ENCODE measurements at regions not wholly inside any gene's neighbourhood (a gene's known extent, or its start where the extent isn't known, plus 50 kb on each side); places are given as distances from the start of the nearest gene placed in this dataset.

GRCh38 chr3:105083945-105084344 is 282.8 kb upstream of the ALCAM start:
- no peaks in the 10 kb centered on the region for H3K27me3 ChIP-seq (ENCODE audit: control insufficient read depth, extremely low read depth, insufficient read depth, low read length)
- H3K9ac ChIP-seq (ENCODE audit: control insufficient read depth, extremely low read depth, insufficient read depth, low read length): no peak overlapping the region
- H3K4me2 ChIP-seq (ENCODE audit: control insufficient read depth, extremely low read depth, insufficient read depth, low read depth, low read length): no peak overlapping the region
- TF ChIP-seq, protein P1, sequence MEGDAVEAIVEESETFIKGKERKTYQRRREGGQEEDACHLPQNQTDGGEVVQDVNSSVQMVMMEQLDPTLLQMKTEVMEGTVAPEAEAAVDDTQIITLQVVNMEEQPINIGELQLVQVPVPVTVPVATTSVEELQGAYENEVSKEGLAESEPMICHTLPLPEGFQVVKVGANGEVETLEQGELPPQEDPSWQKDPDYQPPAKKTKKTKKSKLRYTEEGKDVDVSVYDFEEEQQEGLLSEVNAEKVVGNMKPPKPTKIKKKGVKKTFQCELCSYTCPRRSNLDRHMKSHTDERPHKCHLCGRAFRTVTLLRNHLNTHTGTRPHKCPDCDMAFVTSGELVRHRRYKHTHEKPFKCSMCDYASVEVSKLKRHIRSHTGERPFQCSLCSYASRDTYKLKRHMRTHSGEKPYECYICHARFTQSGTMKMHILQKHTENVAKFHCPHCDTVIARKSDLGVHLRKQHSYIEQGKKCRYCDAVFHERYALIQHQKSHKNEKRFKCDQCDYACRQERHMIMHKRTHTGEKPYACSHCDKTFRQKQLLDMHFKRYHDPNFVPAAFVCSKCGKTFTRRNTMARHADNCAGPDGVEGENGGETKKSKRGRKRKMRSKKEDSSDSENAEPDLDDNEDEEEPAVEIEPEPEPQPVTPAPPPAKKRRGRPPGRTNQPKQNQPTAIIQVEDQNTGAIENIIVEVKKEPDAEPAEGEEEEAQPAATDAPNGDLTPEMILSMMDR (optimal IDR thresholded peaks at IDR 0.05 in 1 of 3, IDR thresholded peaks at IDR 0.05 in 1 of 3, conservative IDR thresholded peaks at IDR 0.05 in 1 of 3; ENCODE audit: extremely low read depth in 1 of 3, insufficient read depth in 2 of 3, low read length in 3 of 3): no peak
- no peak for TF ChIP-seq EZH2 (IDR thresholded peaks at IDR 0.05; ENCODE audit: low read length)
- no peaks in the 10 kb centered on the region for H3K4me1 ChIP-seq (ENCODE audit: control insufficient read depth, extremely low read depth, insufficient read depth, low read length)
- no peak overlapping the region for H3K27ac ChIP-seq (ENCODE audit: control insufficient read depth, insufficient read depth, low read length)
- H3K9me1 ChIP-seq (ENCODE audit: control insufficient read depth, extremely low read depth, insufficient read depth, low read length): no peaks in the 10 kb centered on the region
- H3K9me3 ChIP-seq (ENCODE audit: control insufficient read depth, low read depth, low read length): no peaks in the 10 kb centered on the region
- H2AFZ ChIP-seq (ENCODE audit: control insufficient read depth, low read length): no peak overlapping the region
- H3K4me3 ChIP-seq (ENCODE audit: control insufficient read depth in 2 of 3, extremely low read depth in 1 of 3, insufficient read depth in 2 of 3, low read depth in 1 of 3, low read length in 3 of 3): no peak overlapping the region
- FAIRE-seq: no peak
- dilution Hi-C loops (cut with MboI; ENCODE audit: extremely low pct_ligation_motif_present, low sequenced_read_pairs): no loop called here
- no peak for DNase-seq (ENCODE audit: low read depth, low spot score)
- no peaks in the 10 kb centered on the region for H3K36me3 ChIP-seq (ENCODE audit: control insufficient read depth in 2 of 2, extremely low read depth in 1 of 2, insufficient read depth in 2 of 2, low read length in 2 of 2)
- H3K79me2 ChIP-seq (ENCODE audit: control insufficient read depth, insufficient read depth, low read length): no peaks in the 10 kb centered on the region
- no peaks in the 10 kb centered on the region for H4K20me1 ChIP-seq (ENCODE audit: control insufficient read depth, extremely low read depth, insufficient read depth, low read length)

DNA sequence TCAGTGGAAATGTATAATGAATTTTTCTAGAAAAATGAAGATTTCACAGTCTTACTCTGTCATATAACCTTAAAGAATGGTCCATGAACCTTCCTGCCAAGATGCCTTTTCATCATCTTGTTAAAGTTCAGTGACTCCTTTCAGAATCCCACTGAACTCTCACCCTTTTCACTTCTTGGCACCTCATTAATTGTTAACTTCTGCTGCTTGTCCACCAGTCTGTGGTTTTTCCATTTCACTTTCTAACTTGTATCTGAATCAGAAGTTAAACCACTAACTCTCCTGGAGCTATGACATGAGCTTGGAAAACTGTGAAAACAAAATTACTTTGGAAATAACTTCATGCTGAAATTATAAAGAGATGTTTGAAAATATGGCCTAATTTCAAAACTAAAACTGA is 281.2 kb upstream of the ALCAM start:
- dilution Hi-C loops (cut with MboI; ENCODE audit: extremely low pct_ligation_motif_present, low sequenced_read_pairs): no loop called here
- no peak for FAIRE-seq
- H3K27me3 ChIP-seq (ENCODE audit: control insufficient read depth, extremely low read depth, insufficient read depth, low read length): no peaks in the 10 kb centered on the region
- no peaks in the 10 kb centered on the region for H3K36me3 ChIP-seq (ENCODE audit: control insufficient read depth in 2 of 2, extremely low read depth in 1 of 2, insufficient read depth in 2 of 2, low read length in 2 of 2)
- H3K79me2 ChIP-seq (ENCODE audit: control insufficient read depth, insufficient read depth, low read length): no peaks in the 10 kb centered on the region
- no peak overlapping the region for H2AFZ ChIP-seq (ENCODE audit: control insufficient read depth, low read length)
- no peak for TF ChIP-seq EZH2 (IDR thresholded peaks at IDR 0.05; ENCODE audit: low read length)
- TF ChIP-seq, protein P1 (optimal IDR thresholded peaks at IDR 0.05 in 1 of 3, IDR thresholded peaks at IDR 0.05 in 1 of 3, conservative IDR thresholded peaks at IDR 0.05 in 1 of 3; ENCODE audit: extremely low read depth in 1 of 3, insufficient read depth in 2 of 3, low read length in 3 of 3): no peak
- no peak for DNase-seq (ENCODE audit: low read depth, low spot score)
- H3K9me1 ChIP-seq (ENCODE audit: control insufficient read depth, extremely low read depth, insufficient read depth, low read length): no peaks in the 10 kb centered on the region
- H3K9ac ChIP-seq (ENCODE audit: control insufficient read depth, extremely low read depth, insufficient read depth, low read length): no peak overlapping the region
- no peaks in the 10 kb centered on the region for H4K20me1 ChIP-seq (ENCODE audit: control insufficient read depth, extremely low read depth, insufficient read depth, low read length)
- H3K9me3 ChIP-seq (ENCODE audit: control insufficient read depth, low read depth, low read length): no peaks in the 10 kb centered on the region
- H3K4me2 ChIP-seq (ENCODE audit: control insufficient read depth, extremely low read depth, insufficient read depth, low read depth, low read length): no peak overlapping the region
- H3K4me3 ChIP-seq (ENCODE audit: control insufficient read depth in 2 of 3, extremely low read depth in 1 of 3, insufficient read depth in 2 of 3, low read depth in 1 of 3, low read length in 3 of 3): no peak overlapping the region
- no peak overlapping the region for H3K27ac ChIP-seq (ENCODE audit: control insufficient read depth, insufficient read depth, low read length)
- no peaks in the 10 kb centered on the region for H3K4me1 ChIP-seq (ENCODE audit: control insufficient read depth, extremely low read depth, insufficient read depth, low read length)
